NB4 (cell line): ENCODE measurements at regions not wholly inside any gene's neighbourhood (a gene's known extent, or its start where the extent isn't known, plus 50 kb on each side); places are given as distances from the start of the nearest gene placed in this dataset.

ENCODE experiments used
- CTCF ChIP-seq: IDR thresholded peaks from one replicate; pipeline ENCODE4 v1.5.1; 2012; ENCODE audit warnings: low read depth, low read length
- MAX ChIP-seq: IDR thresholded peaks from 2 replicates; pipeline ENCODE4 v1.6.1; 2011; ENCODE audit warnings: low read depth, low read length
- MYC ChIP-seq: IDR thresholded peaks from 2 replicates; pipeline ENCODE4 v1.6.1; 2011; ENCODE audit warnings: low read depth, low read length
- POLR2A ChIP-seq: IDR thresholded peaks from 2 replicates; pipeline ENCODE4 v1.6.1; 2011; ENCODE audit warnings: mild to moderate bottlenecking; ENCODE audit not compliant: insufficient read length; ENCODE audit errors: extremely low read depth

GRCh38 chr1:208606959-208607358, 362.8 kb upstream of the PLXNA2 start:
- TF ChIP-seq POLR2A (no peak), CTCF (no peak), MAX (no peak), MYC (no peak)
